ENCODE measurements at regions not wholly inside any gene's neighbourhood (a gene's known extent, or its start where the extent isn't known, plus 50 kb on each side); places are given as distances from the start of the nearest gene placed in this dataset.

DNA sequence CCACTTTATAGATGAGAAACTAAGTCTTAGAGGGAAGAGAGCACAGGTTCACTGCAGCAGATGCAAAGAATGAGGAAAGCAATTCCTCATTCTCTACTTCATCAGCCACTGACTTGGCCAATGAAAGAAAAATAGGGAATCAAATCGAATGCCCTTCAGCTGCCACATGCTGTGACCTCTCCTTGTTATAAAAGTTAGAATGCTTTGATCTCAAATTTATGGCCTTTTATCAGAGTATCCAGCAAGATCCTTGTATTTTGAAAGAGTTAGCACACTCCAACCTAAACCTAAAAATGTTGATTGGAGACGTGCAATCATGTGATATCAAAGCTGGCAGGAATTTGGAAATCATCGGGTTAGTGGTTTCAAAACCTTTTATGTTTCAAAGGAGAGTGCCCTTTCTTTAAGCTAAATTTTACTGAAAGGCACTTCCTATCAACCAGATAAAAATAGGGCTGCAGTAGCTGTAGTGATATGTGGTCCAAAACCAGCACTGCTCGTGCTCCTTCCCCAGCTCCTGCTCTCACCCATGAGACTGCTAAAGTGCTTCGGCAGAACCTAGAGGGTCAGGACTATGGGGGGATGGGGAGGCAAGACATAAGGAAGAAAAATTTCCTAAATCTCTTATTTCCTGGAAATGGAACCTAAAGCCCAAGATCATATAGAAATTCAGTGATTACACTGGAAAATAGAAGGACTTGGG is 617.0 kb downstream of the PYDC2 start:
- 65% methylated on average over 5 of the region's 5 CpGs for WGBS
- Histone ChIP-seq H3K9ac (ENCODE audit: low read depth in 1 of 2, low read length in 2 of 2) (no peak overlapping the region), H3K4me1 (ENCODE audit: control insufficient read depth in 4 of 4, insufficient read depth in 4 of 4, low read length in 3 of 4) (no peaks in the 10 kb centered on the region), H3K27me3 (ENCODE audit: control insufficient read depth in 4 of 4, insufficient read depth in 4 of 4, low read length in 3 of 4) (no peaks in the 10 kb centered on the region), H3K4me3 (ENCODE audit: low read depth in 1 of 3, low read length in 3 of 3) (no peak overlapping the region), H3K9me3 (ENCODE audit: control insufficient read depth in 4 of 4, low read length in 3 of 4) (no peaks in the 10 kb centered on the region), H3K27ac (ENCODE audit: low read depth in 1 of 2, low read length in 2 of 2) (no peak overlapping the region), H3K36me3 (ENCODE audit: control insufficient read depth in 4 of 4, insufficient read depth in 3 of 4, low read depth in 1 of 4, low read length in 3 of 4) (no peaks in the 10 kb centered on the region)
- DNase-seq (ENCODE audit: low spot score), result no peak
- TF ChIP-seq RAD21 (IDR thresholded peaks at IDR 0.05), result no peak
- no peak for TF ChIP-seq HNF4A (conservative IDR thresholded peaks at IDR 0.05)
- no peak for TF ChIP-seq HNF4G (IDR thresholded peaks at IDR 0.05)
- TF ChIP-seq SP1 (IDR thresholded peaks at IDR 0.05), result no peak
- no peak for TF ChIP-seq EGR1 (IDR thresholded peaks at IDR 0.05; ENCODE audit: low read depth in 2 of 2)
- no peak for TF ChIP-seq TAF1 (conservative IDR thresholded peaks at IDR 0.05)
- no peak for TF ChIP-seq FOXA1 (IDR thresholded peaks at IDR 0.05)
- TF ChIP-seq, protein P1, sequence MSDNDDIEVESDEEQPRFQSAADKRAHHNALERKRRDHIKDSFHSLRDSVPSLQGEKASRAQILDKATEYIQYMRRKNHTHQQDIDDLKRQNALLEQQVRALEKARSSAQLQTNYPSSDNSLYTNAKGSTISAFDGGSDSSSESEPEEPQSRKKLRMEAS (IDR thresholded peaks at IDR 0.05), result no peak
- no peak for TF ChIP-seq GABPA (IDR thresholded peaks at IDR 0.05 in 1 of 2, conservative IDR thresholded peaks at IDR 0.05 in 1 of 2)
- no peak for TF ChIP-seq JUND (IDR thresholded peaks at IDR 0.05)
- TF ChIP-seq NR2F2 (IDR thresholded peaks at IDR 0.05), result no peak
- TF ChIP-seq RXRA (IDR thresholded peaks at IDR 0.05), result no peak
- TF ChIP-seq FOXA2 (IDR thresholded peaks at IDR 0.05), result no peak
- TF ChIP-seq, protein P2, sequence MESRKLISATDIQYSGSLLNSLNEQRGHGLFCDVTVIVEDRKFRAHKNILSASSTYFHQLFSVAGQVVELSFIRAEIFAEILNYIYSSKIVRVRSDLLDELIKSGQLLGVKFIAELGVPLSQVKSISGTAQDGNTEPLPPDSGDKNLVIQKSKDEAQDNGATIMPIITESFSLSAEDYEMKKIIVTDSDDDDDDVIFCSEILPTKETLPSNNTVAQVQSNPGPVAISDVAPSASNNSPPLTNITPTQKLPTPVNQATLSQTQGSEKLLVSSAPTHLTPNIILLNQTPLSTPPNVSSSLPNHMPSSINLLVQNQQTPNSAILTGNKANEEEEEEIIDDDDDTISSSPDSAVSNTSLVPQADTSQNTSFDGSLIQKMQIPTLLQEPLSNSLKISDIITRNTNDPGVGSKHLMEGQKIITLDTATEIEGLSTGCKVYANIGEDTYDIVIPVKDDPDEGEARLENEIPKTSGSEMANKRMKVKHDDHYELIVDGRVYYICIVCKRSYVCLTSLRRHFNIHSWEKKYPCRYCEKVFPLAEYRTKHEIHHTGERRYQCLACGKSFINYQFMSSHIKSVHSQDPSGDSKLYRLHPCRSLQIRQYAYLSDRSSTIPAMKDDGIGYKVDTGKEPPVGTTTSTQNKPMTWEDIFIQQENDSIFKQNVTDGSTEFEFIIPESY (IDR thresholded peaks at IDR 0.05), result no peak
- no peak for TF ChIP-seq YY1 (IDR thresholded peaks at IDR 0.05)
- TF ChIP-seq, protein P3, sequence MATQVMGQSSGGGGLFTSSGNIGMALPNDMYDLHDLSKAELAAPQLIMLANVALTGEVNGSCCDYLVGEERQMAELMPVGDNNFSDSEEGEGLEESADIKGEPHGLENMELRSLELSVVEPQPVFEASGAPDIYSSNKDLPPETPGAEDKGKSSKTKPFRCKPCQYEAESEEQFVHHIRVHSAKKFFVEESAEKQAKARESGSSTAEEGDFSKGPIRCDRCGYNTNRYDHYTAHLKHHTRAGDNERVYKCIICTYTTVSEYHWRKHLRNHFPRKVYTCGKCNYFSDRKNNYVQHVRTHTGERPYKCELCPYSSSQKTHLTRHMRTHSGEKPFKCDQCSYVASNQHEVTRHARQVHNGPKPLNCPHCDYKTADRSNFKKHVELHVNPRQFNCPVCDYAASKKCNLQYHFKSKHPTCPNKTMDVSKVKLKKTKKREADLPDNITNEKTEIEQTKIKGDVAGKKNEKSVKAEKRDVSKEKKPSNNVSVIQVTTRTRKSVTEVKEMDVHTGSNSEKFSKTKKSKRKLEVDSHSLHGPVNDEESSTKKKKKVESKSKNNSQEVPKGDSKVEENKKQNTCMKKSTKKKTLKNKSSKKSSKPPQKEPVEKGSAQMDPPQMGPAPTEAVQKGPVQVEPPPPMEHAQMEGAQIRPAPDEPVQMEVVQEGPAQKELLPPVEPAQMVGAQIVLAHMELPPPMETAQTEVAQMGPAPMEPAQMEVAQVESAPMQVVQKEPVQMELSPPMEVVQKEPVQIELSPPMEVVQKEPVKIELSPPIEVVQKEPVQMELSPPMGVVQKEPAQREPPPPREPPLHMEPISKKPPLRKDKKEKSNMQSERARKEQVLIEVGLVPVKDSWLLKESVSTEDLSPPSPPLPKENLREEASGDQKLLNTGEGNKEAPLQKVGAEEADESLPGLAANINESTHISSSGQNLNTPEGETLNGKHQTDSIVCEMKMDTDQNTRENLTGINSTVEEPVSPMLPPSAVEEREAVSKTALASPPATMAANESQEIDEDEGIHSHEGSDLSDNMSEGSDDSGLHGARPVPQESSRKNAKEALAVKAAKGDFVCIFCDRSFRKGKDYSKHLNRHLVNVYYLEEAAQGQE (IDR thresholded peaks at IDR 0.05), result no peak
- TF ChIP-seq, protein P4, sequence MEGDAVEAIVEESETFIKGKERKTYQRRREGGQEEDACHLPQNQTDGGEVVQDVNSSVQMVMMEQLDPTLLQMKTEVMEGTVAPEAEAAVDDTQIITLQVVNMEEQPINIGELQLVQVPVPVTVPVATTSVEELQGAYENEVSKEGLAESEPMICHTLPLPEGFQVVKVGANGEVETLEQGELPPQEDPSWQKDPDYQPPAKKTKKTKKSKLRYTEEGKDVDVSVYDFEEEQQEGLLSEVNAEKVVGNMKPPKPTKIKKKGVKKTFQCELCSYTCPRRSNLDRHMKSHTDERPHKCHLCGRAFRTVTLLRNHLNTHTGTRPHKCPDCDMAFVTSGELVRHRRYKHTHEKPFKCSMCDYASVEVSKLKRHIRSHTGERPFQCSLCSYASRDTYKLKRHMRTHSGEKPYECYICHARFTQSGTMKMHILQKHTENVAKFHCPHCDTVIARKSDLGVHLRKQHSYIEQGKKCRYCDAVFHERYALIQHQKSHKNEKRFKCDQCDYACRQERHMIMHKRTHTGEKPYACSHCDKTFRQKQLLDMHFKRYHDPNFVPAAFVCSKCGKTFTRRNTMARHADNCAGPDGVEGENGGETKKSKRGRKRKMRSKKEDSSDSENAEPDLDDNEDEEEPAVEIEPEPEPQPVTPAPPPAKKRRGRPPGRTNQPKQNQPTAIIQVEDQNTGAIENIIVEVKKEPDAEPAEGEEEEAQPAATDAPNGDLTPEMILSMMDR (IDR thresholded peaks at IDR 0.05; ENCODE audit: low read depth, low read length, missing input control), result no peak

All from liver (tissue), 8 donors.